NCI-H345 treated with DMSO at 0.1 percent for 48 hours (cell line): ENCODE measurements at regions not wholly inside any gene's neighbourhood (a gene's known extent, or its start where the extent isn't known, plus 50 kb on each side); places are given as distances from the start of the nearest gene placed in this dataset.
"Not testable (repeated sequence)": the region's sequence is repeated elsewhere in the genome, so short reads cannot be mapped to it uniquely, and the experiment has no call there.

Experiments
- DNase-seq: peaks from one replicate; lab custom pipeline; 2025; ENCODE audit not compliant: unreplicated experiment; lab: John Stamatoyannopoulos, UW

DNA sequence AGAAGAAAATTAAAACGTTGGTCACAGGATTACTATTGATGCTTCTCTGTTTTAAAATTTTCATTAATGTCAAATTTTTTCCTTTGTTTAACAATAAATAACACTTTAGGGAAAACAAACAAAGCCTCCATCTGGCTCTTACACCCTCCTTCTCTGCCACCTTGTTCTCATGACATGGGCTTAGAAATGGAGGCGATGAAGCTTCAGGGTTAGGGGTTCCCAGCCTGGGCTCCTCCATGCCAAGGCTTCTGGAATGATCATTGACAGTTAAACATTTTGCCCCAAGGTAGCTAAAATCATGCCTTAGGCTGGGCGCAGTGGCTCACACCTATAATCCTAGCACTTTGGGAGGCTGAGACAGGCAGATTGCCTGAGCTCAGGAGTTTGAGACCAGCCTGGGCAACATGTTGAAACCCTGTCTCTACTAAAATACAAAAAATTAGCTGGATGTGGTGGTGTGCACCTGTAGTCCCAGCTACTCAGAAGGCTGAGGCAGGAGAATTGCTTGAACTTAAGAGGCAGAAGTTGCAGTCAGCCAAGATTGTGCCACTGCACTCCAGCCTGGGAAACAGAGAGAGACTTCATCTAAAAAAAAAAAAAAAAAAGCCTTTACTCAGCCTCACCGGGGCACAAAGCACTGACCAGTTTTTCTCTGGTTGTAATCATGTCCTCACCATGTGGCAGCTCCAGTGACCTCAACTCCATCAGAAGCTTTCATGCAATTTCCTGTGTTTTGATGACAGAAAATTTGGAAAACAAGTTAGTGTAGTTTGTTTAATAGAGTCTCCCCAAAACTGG, 125.1 kb downstream of the MYCN start:
- DNase-seq = not testable (repeated sequence)

DNA sequence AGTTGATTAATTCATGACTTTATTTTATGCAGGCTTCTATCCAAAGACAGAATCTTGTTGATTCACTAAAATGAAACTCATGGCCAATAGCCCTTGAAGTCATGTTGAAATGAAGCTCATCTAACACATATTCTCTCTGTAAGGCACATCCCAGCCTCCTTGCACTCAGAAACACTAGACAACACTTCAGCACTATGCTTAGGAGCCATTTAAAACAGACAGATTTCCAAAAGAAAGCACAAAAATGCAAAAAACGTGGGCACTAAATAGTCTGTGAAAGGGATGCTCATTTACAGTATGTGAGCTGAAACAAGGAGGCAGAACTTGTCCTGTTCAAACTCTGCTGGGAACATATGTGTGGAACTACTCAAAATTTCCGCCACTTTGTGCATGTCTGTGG, 124.4 kb downstream of the MYCN start:
- DNase-seq = no peak

GRCh38 chr2:16063955-16064633, 123.7 kb downstream of the MYCN start:
- no peak for DNase-seq

GRCh38 chr2:16063251-16063850, 123.0 kb downstream of the MYCN start:
- no peak for DNase-seq

DNA sequence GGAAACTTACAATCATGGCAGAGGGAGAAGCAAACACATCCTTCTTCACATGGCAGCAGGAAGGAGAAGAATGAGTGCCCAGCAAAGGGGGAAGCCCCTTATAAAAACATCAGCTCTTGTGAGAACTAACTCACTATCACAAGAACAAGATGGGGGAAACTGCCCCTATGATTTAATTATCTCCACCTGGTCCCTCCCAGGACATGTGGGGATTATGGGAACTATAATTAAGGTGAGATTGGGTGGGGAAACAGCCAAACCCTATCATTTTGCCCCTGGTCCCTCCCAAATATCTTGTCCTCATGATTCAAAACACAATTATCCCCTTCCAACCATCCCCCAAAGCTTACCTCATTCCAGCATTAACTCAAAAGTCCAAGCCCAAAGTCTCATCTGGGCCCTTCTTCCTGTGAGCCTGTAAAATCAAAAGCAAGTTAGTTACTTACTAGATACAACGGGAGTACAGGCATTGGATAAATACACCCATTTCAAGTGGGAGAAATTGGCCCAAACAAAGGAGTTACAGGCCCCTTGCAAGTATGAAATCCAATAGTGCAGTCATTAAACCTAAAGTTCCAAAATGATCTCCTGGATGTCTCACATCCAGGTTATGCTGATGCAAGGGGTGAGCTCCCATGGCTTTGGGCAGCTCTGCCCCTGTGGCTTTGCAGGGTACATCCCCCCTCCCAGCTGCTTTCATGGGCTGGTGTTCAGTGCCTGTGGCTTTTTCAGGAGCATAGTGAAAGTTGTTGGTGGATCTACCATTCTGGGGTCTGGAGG, 122.3 kb downstream of the MYCN start:
- no peak for DNase-seq

DNA sequence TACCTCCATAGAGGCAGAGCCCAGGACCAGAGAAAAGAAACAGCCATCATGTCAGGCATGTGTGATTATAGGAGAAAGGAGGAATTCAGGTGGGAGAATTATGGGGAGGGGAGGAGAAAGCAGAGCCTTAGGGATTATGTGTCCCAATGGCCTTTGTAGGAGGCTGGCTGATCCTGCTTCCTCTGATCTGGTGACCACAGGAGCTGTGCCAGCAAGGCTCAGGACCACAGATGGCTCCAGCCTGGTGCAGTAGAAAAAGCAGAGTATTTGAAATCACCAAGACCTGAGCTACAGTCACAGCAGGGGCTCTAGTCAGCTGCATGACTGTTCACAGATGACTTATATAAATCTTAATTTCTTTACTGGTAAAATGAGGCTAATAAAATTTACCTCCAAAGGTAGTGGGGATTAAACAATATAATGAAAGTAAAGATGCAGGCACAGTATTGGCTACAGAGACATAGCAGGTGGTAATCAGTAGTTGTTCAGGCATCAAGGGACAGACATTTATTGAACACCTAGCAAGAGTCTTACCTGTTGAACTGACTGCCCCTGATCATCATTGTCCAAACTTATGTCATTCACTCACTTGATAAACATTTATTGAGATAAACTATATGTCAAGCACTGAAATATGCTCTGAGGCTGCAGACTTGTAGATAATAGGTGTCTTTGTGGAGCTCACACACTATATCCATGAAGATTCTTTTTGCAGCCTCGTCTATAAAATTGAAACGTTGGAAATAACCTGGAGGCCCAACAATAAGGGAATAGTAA, 121.3 kb downstream of the MYCN start:
- DNase-seq = no peak

- DNase-seq = no peak
These were observed 120.6 kb downstream of the MYCN start for GRCh38 chr2:16060936-16061338.

- no peak for DNase-seq
These were observed 120.0 kb downstream of the MYCN start for GRCh38 chr2:16060125-16060935.

GRCh38 chr2:16059393-16060016, 119.2 kb downstream of the MYCN start:
- no peak for DNase-seq

DNA sequence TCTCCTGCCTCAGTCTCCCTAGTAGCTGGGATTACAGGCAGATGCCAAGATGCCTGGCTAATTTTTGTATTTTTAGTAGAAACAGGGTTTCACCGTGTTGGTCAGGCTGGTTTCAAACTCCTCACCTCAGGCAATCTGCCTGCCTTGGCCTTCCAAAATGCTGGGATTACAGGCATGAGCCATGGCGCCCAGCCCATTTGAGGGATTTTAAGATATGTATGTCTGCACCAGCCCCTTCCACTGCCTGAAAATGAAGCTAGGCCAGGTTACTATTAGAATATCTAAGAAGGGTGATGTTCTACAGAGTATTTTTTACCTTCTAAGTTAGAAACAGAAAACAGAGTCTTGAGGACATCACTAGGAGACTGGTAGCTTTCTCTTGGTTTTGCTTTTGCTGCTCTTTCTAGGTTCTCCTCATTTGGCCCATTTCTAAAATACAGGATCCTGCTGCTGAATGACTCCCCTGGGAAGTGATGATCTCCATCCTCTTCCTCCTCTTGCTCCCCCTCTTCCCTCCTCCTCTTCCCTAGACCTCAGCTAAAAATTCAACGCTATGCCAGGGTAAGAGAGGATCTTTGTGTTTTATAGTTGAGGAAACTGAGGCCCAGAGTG, 118.5 kb downstream of the MYCN start:
- no peak for DNase-seq

- no peak for DNase-seq
These were observed 117.9 kb downstream of the MYCN start for GRCh38 chr2:16058256-16058655.

- no peak for DNase-seq
These were observed 117.3 kb downstream of the MYCN start for GRCh38 chr2:16057661-16058060.

GRCh38 chr2:16055848-16056580, 115.7 kb downstream of the MYCN start:
- no peak for DNase-seq

GRCh38 chr2:16053437-16054257, 113.3 kb downstream of the MYCN start:
- no peak for DNase-seq

DNA sequence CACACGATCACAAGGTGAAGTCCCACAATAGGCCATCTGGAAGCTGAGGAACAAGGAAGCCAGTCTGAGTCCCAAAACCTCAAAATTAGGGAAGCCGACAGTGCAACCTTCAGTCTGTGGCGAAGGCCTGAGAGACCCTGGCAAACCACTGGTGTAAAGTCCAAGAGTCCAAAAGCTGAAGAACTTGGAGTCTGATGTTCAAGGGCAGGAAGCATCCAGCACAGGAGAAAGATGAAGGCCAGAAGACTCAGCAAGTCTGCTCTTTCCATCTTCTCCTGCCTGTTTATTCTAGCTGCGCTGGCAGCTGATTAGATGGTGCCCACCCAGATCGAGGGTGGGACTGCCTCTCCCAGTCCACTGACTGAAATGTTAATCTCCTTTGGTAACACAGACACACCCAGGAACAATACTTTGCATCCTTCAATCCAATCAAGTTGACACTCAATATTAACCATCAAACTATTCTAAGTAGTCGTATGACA, 112.3 kb downstream of the MYCN start:
- DNase-seq = not testable (repeated sequence)

GRCh38 chr2:16051841-16052564, 111.7 kb downstream of the MYCN start:
- DNase-seq = no peak
